ENCODE measurements at regions not wholly inside any gene's neighbourhood (a gene's known extent, or its start where the extent isn't known, plus 50 kb on each side); places are given as distances from the start of the nearest gene placed in this dataset.

GRCh38 chr2:226011716-226012450 is 612.4 kb downstream of the NYAP2 start:
- DNase-seq: no peak

GRCh38 chr2:226002438-226002837 is 602.9 kb downstream of the NYAP2 start:
- no peak for DNase-seq

GRCh38 chr2:226001716-226002115 is 602.2 kb downstream of the NYAP2 start:
- no peak for DNase-seq

- no peak for DNase-seq
These were observed 600.2 kb downstream of the NYAP2 start for GRCh38 chr2:225999692-226000091.

GRCh38 chr2:225998653-225999052 is 599.1 kb downstream of the NYAP2 start:
- no peak for DNase-seq

GRCh38 chr2:225998116-225998515 is 598.6 kb downstream of the NYAP2 start:
- no peak for DNase-seq

GRCh38 chr2:225996462-225996828 is 596.9 kb downstream of the NYAP2 start:
- no peak for DNase-seq

GRCh38 chr2:225995796-225996461 is 596.4 kb downstream of the NYAP2 start:
- DNase-seq: no peak

- no peak for DNase-seq
These were observed 595.4 kb downstream of the NYAP2 start for GRCh38 chr2:225994748-225995405.

GRCh38 chr2:225993430-225993829 is 593.9 kb downstream of the NYAP2 start:
- no peak for DNase-seq

GRCh38 chr2:225989809-225990208 is 590.3 kb downstream of the NYAP2 start:
- DNase-seq: no peak

- no peak for DNase-seq
These were observed 580.9 kb downstream of the NYAP2 start for GRCh38 chr2:225980372-225980771.

- no peak for DNase-seq
These were observed 571.9 kb downstream of the NYAP2 start for GRCh38 chr2:225971433-225971832.

GRCh38 chr2:225948903-225949302 is 549.4 kb downstream of the NYAP2 start:
- no peak for DNase-seq

GRCh38 chr2:225938991-225939390 is 539.5 kb downstream of the NYAP2 start:
- DNase-seq: no peak

GRCh38 chr2:225937625-225938187 is 538.2 kb downstream of the NYAP2 start:
- no peak for DNase-seq

GRCh38 chr2:225932811-225933413 is 533.4 kb downstream of the NYAP2 start:
- DNase-seq: no peak

- no peak for DNase-seq
These were observed 531.2 kb downstream of the NYAP2 start for GRCh38 chr2:225930687-225931086.

- DNase-seq: no peak
These were observed 521.2 kb downstream of the NYAP2 start for GRCh38 chr2:225920621-225921220.

GRCh38 chr2:225916692-225917091 is 517.2 kb downstream of the NYAP2 start:
- DNase-seq: no peak

- no peak for DNase-seq
These were observed 511.5 kb downstream of the NYAP2 start for GRCh38 chr2:225911019-225911418.

GRCh38 chr2:225895126-225895525 is 495.6 kb downstream of the NYAP2 start:
- DNase-seq: no peak

Measured in stimulated activated CD4-positive, alpha-beta T cell treated with anti-CD3 and anti-CD28 coated beads, Interleukin-2, amount 100 ng/mL, for 24 hours (primary cell).